ENCODE measurements at regions not wholly inside any gene's neighbourhood (a gene's known extent, or its start where the extent isn't known, plus 50 kb on each side); places are given as distances from the start of the nearest gene placed in this dataset.

DNA sequence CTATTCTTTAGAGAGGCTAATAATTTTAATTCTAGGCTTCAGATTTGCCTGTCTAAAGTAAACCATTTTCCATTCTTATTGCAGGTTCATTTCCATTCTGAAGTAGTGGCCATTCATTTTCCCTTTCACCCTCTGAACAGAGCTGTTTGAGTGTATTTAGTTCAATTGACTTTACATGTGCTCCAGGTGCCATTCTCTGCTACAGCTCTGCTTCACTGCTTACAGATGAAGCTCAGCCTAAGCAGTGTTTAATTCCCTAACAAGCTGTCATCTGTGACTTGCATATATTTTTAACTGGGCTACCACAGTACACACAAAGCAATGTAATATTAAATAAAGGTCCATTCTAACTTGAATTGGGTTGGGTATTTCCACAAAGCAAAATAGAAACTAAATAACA is 1031.6 kb downstream of the KCNT2 start:
- no peaks in the 10 kb centered on the region for H3K36me3 Mint-ChIP-seq (ENCODE audit: low read depth)
- CTCF ChIA-PET = interaction anchor here (0.6 kb wide), 1 partner anchor 617 kb away, joined by 3 read pairs; no protein-coding TSS in a partner anchor
- no peaks in the 10 kb centered on the region for H3K4me1 Mint-ChIP-seq (ENCODE audit: low read depth)
- intact Hi-C loops (cut with micrococcal nuclease) = no loop called here
- H3K4me3 Mint-ChIP-seq = no peak overlapping the region
- H3K9me3 Mint-ChIP-seq = peaks cover 9% of the 10 kb centered on the region
- H3K27me3 Mint-ChIP-seq (ENCODE audit: low read depth) = no peaks in the 10 kb centered on the region
- no peak for DNase-seq
- no peak overlapping the region for H3K27ac Mint-ChIP-seq

DNA sequence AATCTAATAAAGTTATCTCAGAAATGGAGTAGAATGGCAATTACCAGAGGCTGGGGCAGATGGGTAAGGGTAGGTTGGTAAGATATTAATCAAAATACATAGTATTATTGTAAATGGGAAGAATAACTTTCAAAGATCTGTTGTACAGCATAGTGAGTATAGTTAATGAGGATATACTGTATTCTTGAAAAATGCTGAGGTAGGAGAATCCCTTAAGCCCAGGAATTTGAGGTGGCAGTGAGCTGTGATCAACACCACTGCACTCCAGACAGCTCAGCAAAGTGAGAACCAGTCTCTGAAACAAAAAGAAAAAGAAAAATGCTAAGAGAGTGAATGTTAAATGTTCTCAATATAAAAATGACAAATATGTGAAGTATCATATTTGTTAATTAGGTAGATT is 1033.7 kb downstream of the KCNT2 start:
- Mint-ChIP-seq H3K4me3 (no peak overlapping the region), H3K36me3 (ENCODE audit: low read depth) (no peaks in the 10 kb centered on the region), H3K27ac (no peak overlapping the region), H3K9me3 (peaks cover 9% of the 10 kb centered on the region), H3K4me1 (ENCODE audit: low read depth) (no peaks in the 10 kb centered on the region), H3K27me3 (ENCODE audit: low read depth) (no peaks in the 10 kb centered on the region)
- CTCF ChIA-PET = no interaction called here
- intact Hi-C loops (cut with micrococcal nuclease) = no loop called here
- DNase-seq = no peak

DNA sequence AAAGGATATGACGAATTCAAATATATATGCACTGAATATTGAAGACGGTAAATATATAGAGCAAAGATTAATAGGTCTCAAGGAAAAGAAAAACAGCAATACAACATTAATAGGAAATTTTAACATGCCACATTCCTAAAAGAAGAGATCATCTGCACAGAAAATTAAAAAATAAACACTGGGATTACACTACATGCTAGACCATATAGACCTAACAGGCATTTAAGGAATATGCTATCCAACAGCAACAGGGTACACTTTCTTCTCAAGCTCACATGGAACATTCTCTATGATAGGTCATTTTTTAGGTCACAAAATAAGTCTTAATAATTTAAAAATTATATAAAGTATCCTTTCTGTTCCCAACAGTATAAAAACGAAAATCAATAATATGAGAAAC is 1038.3 kb downstream of the KCNT2 start:
- H3K27me3 Mint-ChIP-seq (ENCODE audit: low read depth) = no peaks in the 10 kb centered on the region
- intact Hi-C loops (cut with micrococcal nuclease) = no loop called here
- DNase-seq = no peak
- no peak overlapping the region for H3K4me3 Mint-ChIP-seq
- H3K27ac Mint-ChIP-seq = no peak overlapping the region
- CTCF ChIA-PET = no interaction called here
- no peaks in the 10 kb centered on the region for H3K4me1 Mint-ChIP-seq (ENCODE audit: low read depth)
- H3K9me3 Mint-ChIP-seq = peaks cover 9% of the 10 kb centered on the region
- H3K36me3 Mint-ChIP-seq (ENCODE audit: low read depth) = no peaks in the 10 kb centered on the region

DNA sequence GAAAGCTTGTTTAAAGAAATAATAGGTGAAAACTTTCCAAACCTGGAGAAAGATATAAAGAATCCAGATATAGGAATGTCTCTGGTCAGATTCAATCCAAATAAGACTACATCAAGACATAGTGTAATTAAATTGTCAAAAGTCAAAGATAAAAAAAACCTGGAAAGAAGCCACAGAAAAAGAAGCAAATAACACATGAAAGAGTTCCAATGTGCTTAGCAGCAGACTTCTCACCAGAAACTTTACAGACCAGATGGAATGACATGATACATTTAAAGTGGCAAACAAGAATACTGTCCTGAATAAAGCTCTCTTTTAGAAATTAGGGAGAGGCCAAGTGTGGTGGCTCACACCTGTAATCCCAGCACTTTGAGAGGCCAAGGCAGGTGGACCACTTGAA is 1039.9 kb downstream of the KCNT2 start:
- Mint-ChIP-seq H3K36me3 (ENCODE audit: low read depth) (no peaks in the 10 kb centered on the region), H3K9me3 (peaks cover 9% of the 10 kb centered on the region), H3K27ac (no peak overlapping the region), H3K27me3 (ENCODE audit: low read depth) (no peaks in the 10 kb centered on the region), H3K4me3 (no peak overlapping the region), H3K4me1 (ENCODE audit: low read depth) (no peaks in the 10 kb centered on the region)
- CTCF ChIA-PET = no interaction called here
- intact Hi-C loops (cut with micrococcal nuclease) = no loop called here
- no peak for DNase-seq

DNA sequence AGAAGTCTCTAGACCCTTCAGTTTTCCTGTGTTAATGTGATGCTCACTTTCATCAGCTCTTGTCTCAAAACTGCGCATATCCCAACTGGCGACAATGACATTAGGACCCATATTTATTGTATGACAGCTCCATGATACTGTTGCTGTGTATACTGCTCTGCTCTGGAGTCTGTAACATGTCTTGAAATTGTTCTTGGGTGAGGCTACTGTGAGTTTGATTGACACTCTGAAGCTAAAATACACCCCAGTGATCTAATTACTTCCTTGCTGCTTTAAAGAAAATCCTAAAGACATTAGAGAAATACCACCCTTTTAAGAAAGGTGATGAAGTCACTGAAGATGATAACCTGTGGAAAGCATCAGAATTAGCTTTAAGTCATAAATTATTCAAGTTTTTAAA is 1046.2 kb downstream of the KCNT2 start:
- H3K27ac Mint-ChIP-seq = no peak overlapping the region
- intact Hi-C loops (cut with micrococcal nuclease) = no loop called here
- no peak for DNase-seq
- H3K4me1 Mint-ChIP-seq (ENCODE audit: low read depth) = no peaks in the 10 kb centered on the region
- no peak overlapping the region for H3K4me3 Mint-ChIP-seq
- H3K27me3 Mint-ChIP-seq (ENCODE audit: low read depth) = no peaks in the 10 kb centered on the region
- H3K36me3 Mint-ChIP-seq (ENCODE audit: low read depth) = no peaks in the 10 kb centered on the region
- CTCF ChIA-PET = no interaction called here
- peaks cover 5% of the 10 kb centered on the region for H3K9me3 Mint-ChIP-seq

DNA sequence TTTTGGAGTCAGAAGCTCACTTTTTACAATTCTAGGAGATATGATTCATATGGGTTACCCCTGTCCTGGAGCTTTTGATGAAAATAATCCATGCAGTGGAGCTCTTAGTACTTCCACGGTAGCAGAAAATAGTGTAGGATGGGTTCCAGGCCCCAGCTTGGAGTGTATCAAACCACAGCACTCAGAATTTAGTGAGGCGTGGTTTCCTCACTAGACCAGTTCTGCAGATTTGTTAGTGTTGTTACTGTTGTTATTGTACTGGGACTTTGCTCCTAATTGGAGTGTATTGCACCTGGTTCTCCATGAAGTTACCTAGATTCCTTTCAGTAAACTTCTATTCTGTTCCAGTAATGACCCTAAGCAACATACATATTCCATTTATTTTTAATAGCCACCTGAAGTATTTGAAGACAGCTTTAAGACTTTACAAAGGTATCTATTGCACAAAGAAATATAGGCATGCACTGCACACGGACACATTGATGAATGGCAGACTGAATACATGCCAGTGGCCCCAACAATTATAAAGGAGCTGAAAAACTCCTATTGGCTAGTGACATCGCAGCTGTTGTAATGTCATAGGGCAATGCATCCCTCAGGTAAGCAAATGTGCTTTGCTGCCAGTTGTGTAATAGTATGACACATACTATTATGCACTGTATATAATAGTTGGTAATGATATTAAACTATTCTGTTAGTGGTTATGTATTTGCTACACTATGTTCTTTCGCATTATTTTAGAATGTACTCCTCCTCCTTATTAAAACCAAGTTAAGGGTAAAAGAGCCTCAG is 1058.0 kb downstream of the KCNT2 start:
- Mint-ChIP-seq H3K4me3 (no peak overlapping the region), H3K4me1 (ENCODE audit: low read depth) (no peaks in the 10 kb centered on the region), H3K27me3 (ENCODE audit: low read depth) (no peaks in the 10 kb centered on the region), H3K36me3 (ENCODE audit: low read depth) (no peaks in the 10 kb centered on the region), H3K27ac (no peak overlapping the region), H3K9me3 (no peaks in the 10 kb centered on the region)
- DNase-seq = no peak
- intact Hi-C loops (cut with micrococcal nuclease) = no loop called here
- CTCF ChIA-PET = no interaction called here

DNA sequence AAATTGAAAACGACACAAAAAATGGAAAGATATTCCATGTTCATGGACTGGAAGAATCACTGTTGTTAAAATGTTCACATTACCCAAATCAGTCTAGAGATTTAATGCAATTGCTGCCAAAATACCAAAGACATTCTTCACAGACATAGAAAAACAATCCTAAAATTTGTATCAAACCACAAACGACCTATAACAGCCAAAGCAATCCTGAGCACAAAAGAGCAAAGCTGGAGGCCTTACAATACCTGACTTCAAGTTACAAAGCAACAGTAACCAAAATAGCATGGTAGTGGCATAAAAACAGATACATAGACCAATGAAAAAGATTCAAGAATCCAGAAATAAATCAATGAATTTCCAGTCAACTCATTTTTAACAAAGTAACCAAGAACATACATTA is 1077.3 kb downstream of the KCNT2 start:
- CTCF ChIA-PET = no interaction called here
- no peak overlapping the region for H3K27ac Mint-ChIP-seq
- intact Hi-C loops (cut with micrococcal nuclease) = no loop called here
- H3K36me3 Mint-ChIP-seq (ENCODE audit: low read depth) = no peaks in the 10 kb centered on the region
- no peak for DNase-seq
- H3K4me3 Mint-ChIP-seq = no peak overlapping the region
- H3K9me3 Mint-ChIP-seq = peaks cover 2% of the 10 kb centered on the region
- no peaks in the 10 kb centered on the region for H3K4me1 Mint-ChIP-seq (ENCODE audit: low read depth)
- no peaks in the 10 kb centered on the region for H3K27me3 Mint-ChIP-seq (ENCODE audit: low read depth)

DNA sequence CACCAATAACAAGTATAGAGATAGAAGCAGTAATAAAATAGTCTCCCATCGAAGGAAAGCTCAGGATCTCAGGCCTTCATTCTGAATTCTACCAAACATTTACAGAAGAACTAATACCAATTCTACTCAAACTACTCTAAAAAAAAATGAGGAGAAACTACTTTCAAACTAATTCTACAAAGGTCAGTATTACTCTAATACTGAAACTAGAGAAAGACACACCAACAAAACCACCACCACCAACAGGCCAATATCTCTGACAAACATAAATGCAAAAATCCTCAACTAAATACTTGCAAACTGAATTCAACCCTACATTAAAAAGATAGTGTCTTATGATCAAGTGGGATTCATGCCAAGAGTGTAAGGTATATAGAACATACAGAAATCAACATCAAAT is 1078.4 kb downstream of the KCNT2 start:
- no peak for DNase-seq
- H3K4me1 Mint-ChIP-seq (ENCODE audit: low read depth) = no peaks in the 10 kb centered on the region
- no peak overlapping the region for H3K4me3 Mint-ChIP-seq
- H3K27ac Mint-ChIP-seq = no peak overlapping the region
- intact Hi-C loops (cut with micrococcal nuclease) = no loop called here
- H3K9me3 Mint-ChIP-seq = peaks cover 2% of the 10 kb centered on the region
- CTCF ChIA-PET = no interaction called here
- H3K27me3 Mint-ChIP-seq (ENCODE audit: low read depth) = no peaks in the 10 kb centered on the region
- H3K36me3 Mint-ChIP-seq (ENCODE audit: low read depth) = no peaks in the 10 kb centered on the region

DNA sequence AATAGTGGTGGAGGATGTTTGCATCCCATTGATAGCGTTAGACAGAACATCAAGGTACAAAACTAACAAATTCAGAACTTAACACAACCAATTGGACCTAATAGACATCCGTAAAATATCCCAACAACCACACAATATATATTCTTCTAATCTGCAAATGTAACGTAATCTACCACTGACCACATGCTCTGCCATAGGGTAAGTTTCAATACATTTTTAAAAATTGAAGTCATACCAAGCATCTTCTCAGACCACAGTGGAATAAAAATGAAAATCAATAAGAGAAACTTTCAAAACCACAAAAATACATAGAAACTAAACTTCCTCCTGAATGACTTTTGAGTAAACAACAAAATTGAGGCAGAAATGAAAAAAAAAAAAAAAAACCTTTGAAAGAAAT is 1087.5 kb downstream of the KCNT2 start:
- Mint-ChIP-seq H3K36me3 (ENCODE audit: low read depth) (no peaks in the 10 kb centered on the region), H3K9me3 (no peaks in the 10 kb centered on the region), H3K27ac (no peak overlapping the region), H3K27me3 (ENCODE audit: low read depth) (no peaks in the 10 kb centered on the region), H3K4me1 (ENCODE audit: low read depth) (no peaks in the 10 kb centered on the region), H3K4me3 (no peak overlapping the region)
- DNase-seq = no peak
- intact Hi-C loops (cut with micrococcal nuclease) = no loop called here
- CTCF ChIA-PET = no interaction called here

DNA sequence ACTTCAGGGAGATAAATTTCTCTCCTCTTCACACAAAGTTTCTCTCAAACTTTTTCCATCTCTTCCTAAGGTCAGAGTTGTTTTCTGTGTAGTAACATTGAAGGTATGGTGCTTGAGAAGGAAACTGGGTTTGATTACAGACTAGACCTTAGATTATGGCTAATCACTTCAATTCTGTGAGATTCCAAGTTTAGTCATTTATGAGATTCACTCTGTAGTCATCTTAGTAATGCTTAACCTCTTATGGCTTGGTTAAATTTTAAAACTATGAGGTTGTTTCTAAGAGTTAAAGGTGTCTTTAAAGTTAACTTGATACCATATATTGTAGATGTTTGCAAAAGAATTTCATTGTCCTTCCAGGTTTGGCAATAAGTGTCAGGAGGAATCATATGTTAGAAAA is 1092.2 kb downstream of the KCNT2 start:
- CTCF ChIA-PET = no interaction called here
- H3K9me3 Mint-ChIP-seq = no peaks in the 10 kb centered on the region
- no peaks in the 10 kb centered on the region for H3K36me3 Mint-ChIP-seq (ENCODE audit: low read depth)
- no peaks in the 10 kb centered on the region for H3K27me3 Mint-ChIP-seq (ENCODE audit: low read depth)
- no peak overlapping the region for H3K4me3 Mint-ChIP-seq
- intact Hi-C loops (cut with micrococcal nuclease) = no loop called here
- no peak overlapping the region for H3K27ac Mint-ChIP-seq
- no peak for DNase-seq
- H3K4me1 Mint-ChIP-seq (ENCODE audit: low read depth) = no peaks in the 10 kb centered on the region

DNA sequence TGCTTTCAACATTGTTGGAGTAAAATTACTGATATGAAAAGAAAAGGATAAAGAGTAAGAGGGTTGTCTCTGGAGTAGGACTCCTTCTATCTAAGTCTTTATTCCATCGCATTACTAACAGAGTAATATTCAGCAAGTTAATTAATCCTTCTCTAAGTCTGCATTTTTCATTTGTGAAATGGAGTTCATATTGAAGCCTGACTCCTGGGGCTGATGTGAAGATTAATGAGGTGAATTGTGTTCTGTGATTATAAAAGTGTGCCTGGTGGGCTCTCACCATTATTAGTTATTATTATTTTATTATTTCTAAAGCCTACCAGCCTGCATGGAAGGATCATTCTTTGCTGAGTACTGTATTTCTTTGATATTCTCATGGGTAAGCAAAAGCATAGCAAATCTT is 1096.7 kb downstream of the KCNT2 start:
- no peaks in the 10 kb centered on the region for H3K36me3 Mint-ChIP-seq (ENCODE audit: low read depth)
- H3K27ac Mint-ChIP-seq = no peak overlapping the region
- H3K4me3 Mint-ChIP-seq = no peak overlapping the region
- H3K27me3 Mint-ChIP-seq (ENCODE audit: low read depth) = no peaks in the 10 kb centered on the region
- no peak for DNase-seq
- intact Hi-C loops (cut with micrococcal nuclease) = no loop called here
- H3K9me3 Mint-ChIP-seq = peaks cover 4% of the 10 kb centered on the region
- no peaks in the 10 kb centered on the region for H3K4me1 Mint-ChIP-seq (ENCODE audit: low read depth)
- CTCF ChIA-PET = no interaction called here

DNA sequence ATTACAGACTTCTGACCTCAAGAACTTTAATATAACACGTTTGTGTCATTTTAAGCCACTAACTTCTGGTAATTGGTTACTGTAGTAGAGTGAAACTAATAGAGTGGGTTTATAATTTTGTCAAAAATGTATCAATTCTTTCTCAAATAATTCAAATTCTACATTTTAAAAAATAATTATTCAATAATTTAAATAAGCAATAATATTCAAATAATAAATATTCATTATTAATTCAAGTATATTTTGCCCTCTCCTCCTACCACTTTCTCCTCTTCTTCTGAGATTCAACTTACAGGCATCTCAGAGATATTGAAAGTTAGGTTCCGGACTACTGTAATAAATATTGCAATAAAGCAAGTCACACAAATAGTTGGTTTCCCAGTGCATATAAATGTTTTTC is 1107.1 kb downstream of the KCNT2 start:
- Mint-ChIP-seq H3K4me1 (ENCODE audit: low read depth) (no peaks in the 10 kb centered on the region), H3K4me3 (no peak overlapping the region), H3K9me3 (no peaks in the 10 kb centered on the region), H3K27ac (no peak overlapping the region), H3K27me3 (ENCODE audit: low read depth) (no peaks in the 10 kb centered on the region), H3K36me3 (ENCODE audit: low read depth) (no peaks in the 10 kb centered on the region)
- intact Hi-C loops (cut with micrococcal nuclease) = no loop called here
- DNase-seq = no peak
- CTCF ChIA-PET = no interaction called here

DNA sequence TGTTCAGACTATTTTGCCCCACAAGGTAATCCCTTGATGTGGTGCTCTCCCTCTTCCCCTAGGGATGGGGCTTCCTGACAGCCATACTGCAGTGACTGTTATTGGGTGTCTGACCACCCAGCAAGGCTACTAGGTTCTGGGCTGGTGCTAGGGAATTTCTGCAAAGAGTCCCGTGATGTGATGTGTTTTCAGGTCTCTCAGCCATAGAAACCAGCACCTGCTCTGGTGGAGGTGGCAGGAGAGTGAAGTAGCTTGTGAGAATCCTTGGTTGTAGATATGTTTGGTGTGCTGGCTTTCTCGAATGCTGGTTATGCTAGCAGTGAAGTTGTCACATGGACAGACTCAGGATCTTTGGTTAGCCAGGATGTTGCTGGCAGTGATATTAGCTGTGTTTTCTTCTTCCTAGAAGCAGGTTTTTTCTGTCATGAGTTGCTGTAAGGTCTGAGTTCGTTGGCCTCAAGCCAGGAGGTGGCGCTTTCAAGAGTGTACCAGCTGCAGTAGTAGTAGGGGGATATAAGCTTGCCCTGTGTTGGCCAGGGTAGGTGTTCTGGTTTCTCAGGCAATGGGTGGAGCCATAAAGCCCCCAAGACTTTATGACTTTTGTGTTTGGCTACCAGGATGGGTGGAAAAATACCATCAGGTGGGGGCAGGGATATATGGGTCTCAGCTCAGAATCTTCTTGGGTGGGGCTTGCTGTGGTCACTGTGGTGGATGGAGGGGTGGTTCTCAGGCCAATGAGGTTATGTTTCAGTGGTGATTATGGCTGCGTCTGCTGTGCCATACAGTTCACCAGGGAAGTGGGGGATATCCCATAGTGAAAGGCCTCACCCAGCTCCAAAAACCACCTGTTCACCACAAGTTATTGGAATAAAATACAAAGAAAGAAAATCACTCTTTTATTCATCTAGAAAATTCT is 1112.3 kb downstream of the KCNT2 start:
- H3K4me3 Mint-ChIP-seq = no peak overlapping the region
- no peaks in the 10 kb centered on the region for H3K4me1 Mint-ChIP-seq (ENCODE audit: low read depth)
- CTCF ChIA-PET = interaction anchor here (0.6 kb wide), 1 partner anchor 1031 kb away, joined by 3 read pairs; no protein-coding TSS in a partner anchor
- H3K27ac Mint-ChIP-seq = no peak overlapping the region
- no peak for DNase-seq
- intact Hi-C loops (cut with micrococcal nuclease) = no loop called here
- H3K27me3 Mint-ChIP-seq (ENCODE audit: low read depth) = no peaks in the 10 kb centered on the region
- no peaks in the 10 kb centered on the region for H3K36me3 Mint-ChIP-seq (ENCODE audit: low read depth)
- H3K9me3 Mint-ChIP-seq = peaks cover 5% of the 10 kb centered on the region
